HG03097 (cell line): ENCODE measurements at regions not wholly inside any gene's neighbourhood (a gene's known extent, or its start where the extent isn't known, plus 50 kb on each side); places are given as distances from the start of the nearest gene placed in this dataset.
A peak's percentile ranks its signal among the peaks of the same experiment; 100 is the strongest.

ENCODE experiments used
- ATAC-seq: cut with Tn5 transposase; IDR thresholded peaks from one replicate; pipeline ENCODE4 v1.9.1; 2021; ENCODE audit not compliant: unreplicated experiment, low FRiP score

- no peak for ATAC-seq
These were observed 170.7 kb upstream of the EEA1 start for GRCh38 chr12:93099792-93100191.

GRCh38 chr12:93100610-93101009, 171.5 kb upstream of the EEA1 start:
- no peak for ATAC-seq

GRCh38 chr12:93101367-93101766, 172.3 kb upstream of the EEA1 start:
- ATAC-seq: no peak

GRCh38 chr12:93102312-93102711, 173.2 kb upstream of the EEA1 start:
- no peak for ATAC-seq

DNA sequence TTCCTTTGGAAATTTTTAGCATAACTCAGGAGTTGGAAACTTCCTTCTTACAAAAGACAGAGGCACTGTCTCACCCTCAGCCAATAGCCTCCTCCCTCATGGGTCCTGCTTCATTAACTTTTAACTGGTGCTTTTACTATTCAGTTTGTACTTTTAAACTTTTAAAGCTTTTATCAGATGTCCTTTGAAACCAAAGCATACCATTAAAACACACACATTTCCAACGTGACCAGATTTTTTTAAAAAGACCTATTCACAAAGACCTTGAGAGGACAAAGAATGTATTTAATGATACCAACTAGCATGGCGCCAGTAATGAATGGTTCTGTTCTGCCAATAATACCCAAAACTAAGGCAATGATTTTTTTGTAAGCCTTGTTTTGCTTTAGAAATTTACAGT, 173.6 kb upstream of the EEA1 start:
- no peak for ATAC-seq

DNA sequence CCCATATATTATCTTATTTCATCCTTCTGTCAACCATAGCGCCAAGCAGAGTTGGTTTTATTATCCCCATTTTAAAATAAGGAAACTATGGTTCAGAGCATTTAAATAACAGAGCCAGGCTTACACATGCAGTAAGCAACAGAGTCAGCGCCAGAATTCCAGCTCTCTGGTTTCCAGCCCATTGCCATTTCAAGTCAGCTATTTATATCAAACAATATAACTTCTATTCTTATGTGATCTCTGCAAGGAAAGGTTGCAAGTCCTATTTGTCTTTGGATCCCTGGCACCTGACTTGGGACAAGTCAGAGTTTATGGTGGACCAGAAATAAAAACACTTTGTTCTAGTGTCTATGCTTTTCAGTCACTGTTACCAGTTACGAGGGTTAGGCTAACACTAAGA, 174.1 kb upstream of the EEA1 start:
- no peak for ATAC-seq

DNA sequence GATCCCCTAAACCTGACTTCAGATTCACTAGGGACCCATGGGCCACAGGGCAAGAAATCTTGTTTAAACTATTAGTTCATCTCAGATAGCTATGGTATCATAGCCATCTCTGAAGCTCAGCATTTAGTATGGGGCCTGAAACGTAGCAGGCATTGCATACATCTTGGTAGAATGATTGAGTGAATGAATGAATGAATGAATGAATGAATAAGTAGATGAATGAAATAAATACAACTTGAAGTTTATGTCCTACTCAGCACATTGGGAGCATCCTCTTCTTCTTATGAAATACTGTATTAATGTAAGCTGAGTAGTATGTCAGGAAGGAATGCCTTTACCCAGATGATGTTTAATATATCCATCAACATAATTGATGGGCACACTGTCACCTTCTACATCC, 175.4 kb upstream of the EEA1 start:
- no peak for ATAC-seq

GRCh38 chr12:93106910-93107309, 177.8 kb upstream of the EEA1 start:
- no peak for ATAC-seq

GRCh38 chr12:93107514-93108312, 178.6 kb upstream of the EEA1 start:
- ATAC-seq: no peak

GRCh38 chr12:93108985-93109384, 179.9 kb upstream of the EEA1 start:
- ATAC-seq: no peak

DNA sequence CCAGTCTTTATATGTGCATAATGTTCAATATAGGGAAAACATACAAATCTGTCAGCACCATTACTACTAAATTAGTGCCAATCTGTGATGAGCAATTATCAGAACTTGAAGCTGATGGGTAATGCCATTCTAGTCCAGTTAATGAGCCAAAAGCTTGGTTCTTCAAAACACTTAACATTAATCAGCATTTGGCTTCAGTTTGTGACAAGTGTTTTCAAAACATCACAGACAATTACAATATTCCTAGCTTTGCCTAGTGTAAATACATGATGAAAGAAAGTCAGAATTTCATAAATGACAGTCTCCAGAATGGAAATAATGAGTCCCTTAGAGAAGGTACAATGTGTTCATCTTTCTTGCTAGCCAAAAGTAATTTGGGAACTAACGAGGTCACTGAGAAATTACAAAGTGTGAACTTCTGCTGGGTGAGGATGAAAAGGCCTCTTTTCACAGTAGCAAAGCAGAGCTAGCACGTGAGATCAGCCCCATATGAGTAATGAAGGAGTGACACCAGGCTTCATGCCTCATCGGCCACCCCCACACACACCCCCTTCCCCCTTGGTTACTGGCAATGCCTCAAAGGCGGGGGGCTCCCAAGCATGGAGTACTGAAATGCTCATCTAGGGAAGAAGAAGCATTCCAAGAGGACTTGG, 180.6 kb upstream of the EEA1 start:
- ATAC-seq: no peak

- no peak for ATAC-seq
These were observed 182.7 kb upstream of the EEA1 start for GRCh38 chr12:93111773-93112172.

DNA sequence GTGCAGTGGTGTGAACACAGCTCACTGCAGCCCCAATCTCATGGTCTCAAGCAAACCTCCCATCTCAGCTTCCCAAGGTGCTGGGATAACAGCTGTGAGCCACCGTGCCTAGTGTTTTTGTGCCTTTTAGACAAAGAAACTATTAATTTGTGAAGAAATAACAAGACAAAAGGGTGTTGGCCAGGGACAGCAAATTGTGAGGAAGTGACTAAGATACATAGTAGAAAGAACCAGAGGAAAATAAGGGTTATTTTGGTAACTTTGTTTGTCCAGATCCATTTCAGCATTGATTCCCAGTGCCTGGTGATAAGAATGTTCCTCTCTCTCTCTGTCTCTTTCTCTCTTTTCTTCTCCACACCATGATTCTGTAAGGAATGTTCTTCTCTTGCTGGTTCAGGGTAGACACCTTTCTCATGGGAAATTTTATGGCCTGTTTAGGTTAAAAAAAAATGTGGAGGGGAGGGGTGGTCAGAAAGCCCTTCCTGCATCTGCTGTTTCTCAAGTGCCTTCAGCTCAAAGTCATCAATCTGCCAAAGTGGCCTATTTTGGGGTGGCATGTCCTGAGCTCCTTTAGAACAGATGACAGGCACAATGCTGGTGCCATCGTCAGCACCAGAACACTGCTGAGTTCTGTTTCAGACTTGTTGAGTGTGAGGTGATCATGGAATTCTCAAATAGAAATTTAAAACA, 184.4 kb upstream of the EEA1 start:
- no peak for ATAC-seq

DNA sequence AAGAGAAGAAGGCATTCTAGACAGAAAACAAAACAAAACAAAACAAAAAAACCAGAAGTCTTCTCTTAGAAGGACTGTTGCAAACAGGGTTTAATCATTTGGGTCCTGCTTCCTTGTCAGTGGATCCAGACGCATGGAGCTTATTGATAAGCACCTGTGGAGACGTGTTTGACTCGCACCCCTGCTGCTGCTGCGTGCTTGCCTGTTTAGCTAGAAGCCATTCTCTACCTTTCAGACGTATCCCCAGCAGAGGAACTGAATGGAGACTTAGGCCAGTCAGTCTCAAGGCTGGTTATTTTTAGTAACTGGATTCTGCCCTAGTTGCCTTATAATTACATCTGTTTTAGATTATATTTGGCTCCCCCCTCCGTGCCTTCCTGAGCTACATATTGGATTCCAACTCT, 186.1 kb upstream of the EEA1 start:
- ATAC-seq: no peak

GRCh38 chr12:93115646-93116045, 186.6 kb upstream of the EEA1 start:
- no peak for ATAC-seq

DNA sequence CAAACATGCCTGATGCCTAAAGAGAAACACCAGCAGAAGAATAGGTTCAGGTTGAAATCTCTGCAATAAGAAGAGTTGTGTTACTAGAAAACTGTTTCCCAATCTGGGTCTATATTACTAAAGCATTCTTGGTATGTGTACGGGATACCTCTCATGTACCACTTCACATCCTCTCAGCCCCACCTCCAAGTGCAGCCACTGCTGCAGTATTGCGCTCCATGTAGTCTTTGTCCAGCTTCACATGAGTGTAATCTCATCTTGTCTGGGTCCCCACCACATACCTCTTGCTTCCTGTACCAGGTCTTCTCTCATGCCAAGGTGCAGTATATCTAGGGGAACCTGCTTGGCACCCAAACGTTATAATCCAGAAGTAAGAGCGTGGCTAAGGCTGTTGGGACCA, 187.5 kb upstream of the EEA1 start:
- ATAC-seq: no peak

DNA sequence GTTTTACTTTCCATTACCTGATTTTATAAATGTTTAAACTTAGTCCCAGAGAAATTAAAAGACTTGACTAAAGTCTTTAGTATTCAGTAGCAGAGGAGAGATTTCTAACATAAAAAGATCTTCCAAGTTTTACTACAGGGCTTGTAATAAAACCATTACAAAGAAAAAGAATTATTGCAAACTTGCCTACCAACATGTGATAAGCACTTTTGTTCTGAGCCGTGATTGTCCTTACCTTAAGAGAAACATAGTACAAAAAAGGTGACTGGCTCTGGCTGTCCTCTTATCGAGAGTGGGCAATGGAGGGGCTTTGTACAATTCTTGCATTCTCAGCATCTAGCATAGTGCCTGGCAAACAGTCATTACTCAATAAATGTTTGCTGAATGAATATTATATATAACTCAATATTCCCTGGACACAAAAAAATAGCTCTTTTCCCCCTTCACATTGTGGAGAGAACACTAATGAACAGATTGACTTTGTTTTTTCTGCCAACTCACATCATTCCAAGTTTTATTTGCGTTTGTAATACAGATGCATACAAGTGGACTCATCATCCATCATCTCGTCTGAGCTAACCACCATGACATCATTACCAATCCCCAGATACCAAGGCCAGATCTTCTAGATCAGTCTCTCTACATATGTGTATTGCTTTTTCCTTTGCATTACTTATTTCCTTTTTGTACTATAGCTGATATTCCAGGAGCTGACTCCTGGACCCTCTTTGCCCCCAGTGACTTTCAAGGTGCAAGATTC, 192.8 kb upstream of the EEA1 start:
- ATAC-seq: no peak

GRCh38 chr12:93122569-93123091, 193.5 kb upstream of the EEA1 start:
- ATAC-seq: no peak

- ATAC-seq: no peak
These were observed 196.0 kb upstream of the EEA1 start for GRCh38 chr12:93125126-93125525.

GRCh38 chr12:93126069-93126474, 197.0 kb upstream of the EEA1 start:
- ATAC-seq: peak; percentile 60

DNA sequence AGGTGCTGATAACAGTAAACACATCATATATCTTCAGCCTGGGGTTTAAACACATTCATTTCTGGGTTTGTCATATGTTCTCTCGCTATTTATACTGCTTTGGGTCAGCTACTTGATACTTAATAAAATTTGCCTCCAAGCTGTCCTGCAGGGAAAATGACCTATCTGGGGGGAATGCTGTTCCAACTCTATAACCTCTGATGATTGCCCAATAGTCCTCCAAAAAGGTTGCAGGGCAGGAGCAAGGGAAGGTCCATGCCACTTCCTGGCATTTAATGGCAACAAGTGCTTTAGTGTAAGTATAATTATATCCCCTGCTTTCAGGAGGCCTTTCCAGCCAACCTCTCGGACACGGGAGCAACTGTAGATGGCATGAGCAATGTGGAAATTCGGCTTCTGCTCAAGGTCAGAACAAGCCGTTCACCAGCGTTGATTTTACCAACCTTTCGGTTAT, 198.0 kb upstream of the EEA1 start:
- no peak for ATAC-seq
